ENCODE measurements at regions not wholly inside any gene's neighbourhood (a gene's known extent, or its start where the extent isn't known, plus 50 kb on each side); places are given as distances from the start of the nearest gene placed in this dataset.

DNA sequence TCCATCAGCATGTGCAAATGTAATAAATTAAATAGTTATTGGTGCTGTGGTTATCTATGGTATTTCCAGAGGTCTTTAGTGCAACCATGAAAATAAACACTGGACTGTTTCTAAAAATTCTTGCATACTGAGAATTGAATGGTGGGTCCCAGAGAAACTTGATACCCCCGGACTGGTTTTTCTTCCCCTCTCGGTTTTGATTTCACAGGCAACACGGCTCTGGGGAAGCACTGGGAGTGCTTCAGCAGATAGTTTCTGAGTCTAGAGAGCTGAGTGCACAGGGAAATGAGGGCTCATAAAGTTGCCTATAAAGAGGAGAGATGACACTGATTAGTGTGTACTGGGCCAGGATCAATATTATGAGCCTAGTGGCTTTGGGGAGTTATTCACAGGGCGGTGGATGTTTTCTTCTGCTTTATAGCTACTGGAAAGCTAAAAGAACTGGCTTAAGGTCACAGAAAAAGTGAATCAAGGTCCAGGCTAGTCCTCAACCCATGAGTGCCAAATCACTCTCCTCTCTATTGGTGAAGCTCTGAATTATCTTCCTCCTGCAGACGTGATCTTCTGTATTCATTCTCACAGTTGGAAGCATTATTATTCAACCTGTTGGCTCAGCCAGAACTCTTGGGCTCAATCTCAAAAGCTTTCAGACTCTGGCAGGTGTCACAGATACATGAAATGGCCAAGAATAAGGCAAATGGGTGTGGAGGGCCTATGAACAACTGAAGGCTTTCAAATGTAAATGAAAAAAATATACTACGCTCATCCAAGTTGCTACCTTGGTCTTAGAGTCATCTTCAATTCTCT, 170.2 kb upstream of the HMHB1 start:
- Mint-ChIP-seq H3K4me3 (no peak overlapping the region), H3K9me3 (peaks cover 0 to 3% (median 0%) of the 10 kb centered on the region in 8 donors), H3K27me3 (no peaks in the 10 kb centered on the region), H3K4me1 (no peaks in the 10 kb centered on the region), H3K36me3 (no peaks in the 10 kb centered on the region), H3K27ac (no peak overlapping the region)
- Histone ChIP-seq H3K4me3 (ENCODE audit: low read length in 2 of 2) (no peak overlapping the region), H3K27ac (ENCODE audit: low read depth, low read length) (no peak overlapping the region), H3K36me3 (ENCODE audit: insufficient read depth, low read length) (no peaks in the 10 kb centered on the region), H3K9me3 (ENCODE audit: control insufficient read depth in 1 of 2, low read length in 2 of 2) (no peaks in the 10 kb centered on the region), H3K4me1 (ENCODE audit: insufficient read depth, low read length) (no peaks in the 10 kb centered on the region), H3K27me3 (ENCODE audit: insufficient read depth, low read length) (no peaks in the 10 kb centered on the region)
- ChIA-PET POLR2A (ENCODE audit: partially characterized antibody) (no interaction called here), CTCF (ENCODE audit: partially characterized antibody) (no interaction called here)
- DNase-seq: no peak
- intact Hi-C loops (cut with micrococcal nuclease): no loop called here

DNA sequence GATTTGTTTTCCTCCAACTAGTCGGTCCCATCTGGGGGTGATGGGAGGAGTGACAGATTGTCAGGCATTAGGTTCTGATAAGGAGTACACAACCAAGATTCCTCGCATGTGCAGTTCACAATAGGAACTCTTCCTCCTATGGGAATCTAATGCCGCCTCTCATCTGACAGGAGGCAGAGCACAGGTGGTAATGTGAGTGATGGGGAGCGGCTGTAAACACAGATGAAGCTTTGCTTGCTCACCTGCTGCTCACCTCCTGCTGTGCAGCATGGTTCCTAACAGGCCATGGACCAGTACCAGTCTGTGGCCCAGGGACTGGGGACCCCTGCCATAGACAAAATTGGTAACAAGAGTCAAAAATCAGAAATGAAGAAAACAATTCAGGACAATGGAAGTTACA, 173.3 kb upstream of the HMHB1 start:
- Mint-ChIP-seq H3K27me3 (no peaks in the 10 kb centered on the region), H3K4me1 (no peaks in the 10 kb centered on the region), H3K36me3 (no peaks in the 10 kb centered on the region), H3K4me3 (no peak overlapping the region), H3K27ac (no peak overlapping the region), H3K9me3 (peaks cover 0 to 3% (median 0%) of the 10 kb centered on the region in 8 donors)
- H3K27me3 ChIP-seq (ENCODE audit: insufficient read depth, low read length): no peaks in the 10 kb centered on the region
- H3K4me3 ChIP-seq (ENCODE audit: low read length in 2 of 2): no peak overlapping the region
- no peak overlapping the region for H3K27ac ChIP-seq (ENCODE audit: low read depth, low read length)
- H3K36me3 ChIP-seq (ENCODE audit: insufficient read depth, low read length): no peaks in the 10 kb centered on the region
- POLR2A ChIA-PET (ENCODE audit: partially characterized antibody): interaction anchor here (0.7 kb wide), 1 partner anchor 294 kb away, joined by 3 read pairs; no protein-coding TSS in a partner anchor
- CTCF ChIA-PET (ENCODE audit: partially characterized antibody): no interaction called here
- H3K9me3 ChIP-seq (ENCODE audit: control insufficient read depth in 1 of 2, low read length in 2 of 2): no peaks in the 10 kb centered on the region
- no peaks in the 10 kb centered on the region for H3K4me1 ChIP-seq (ENCODE audit: insufficient read depth, low read length)
- intact Hi-C loops (cut with micrococcal nuclease): no loop called here
- DNase-seq: no peak

DNA sequence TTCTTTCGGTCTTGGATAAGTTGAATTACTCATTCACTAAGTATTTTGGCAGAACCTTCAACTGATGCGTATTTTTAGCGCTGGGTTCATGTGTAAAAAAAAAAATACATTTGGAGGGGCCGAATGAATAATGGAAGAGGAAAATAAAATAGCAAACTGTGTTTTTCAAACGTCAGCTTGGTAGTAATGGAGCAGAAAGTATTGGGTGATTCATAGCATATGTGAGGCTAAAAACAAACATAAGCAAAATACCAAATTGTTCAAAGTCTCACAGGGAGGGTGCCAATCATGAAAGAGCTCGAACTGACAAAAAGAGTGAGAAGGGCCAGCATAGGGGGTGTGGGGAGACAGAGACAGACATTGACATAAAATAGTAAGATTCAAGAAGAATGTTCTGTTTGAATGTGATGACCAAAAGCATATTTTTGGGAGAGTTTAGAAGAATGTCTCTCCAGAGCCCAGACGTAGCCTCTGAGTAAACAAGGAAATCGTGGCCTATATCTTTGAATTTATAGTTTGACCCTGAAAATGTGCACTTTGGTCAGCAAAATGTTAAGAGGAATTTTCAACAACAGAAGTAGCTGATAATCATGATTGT, 174.9 kb upstream of the HMHB1 start:
- Histone ChIP-seq H3K36me3 (ENCODE audit: insufficient read depth, low read length) (no peaks in the 10 kb centered on the region), H3K4me3 (ENCODE audit: low read length in 2 of 2) (no peak overlapping the region), H3K27me3 (ENCODE audit: insufficient read depth, low read length) (no peaks in the 10 kb centered on the region), H3K4me1 (ENCODE audit: insufficient read depth, low read length) (no peaks in the 10 kb centered on the region), H3K27ac (ENCODE audit: low read depth, low read length) (no peak overlapping the region), H3K9me3 (ENCODE audit: control insufficient read depth in 1 of 2, low read length in 2 of 2) (no peaks in the 10 kb centered on the region)
- Mint-ChIP-seq H3K9me3 (no peaks in the 10 kb centered on the region), H3K4me3 (no peak overlapping the region), H3K27ac (no peak overlapping the region), H3K4me1 (no peaks in the 10 kb centered on the region), H3K27me3 (no peaks in the 10 kb centered on the region), H3K36me3 (no peaks in the 10 kb centered on the region)
- intact Hi-C loops (cut with micrococcal nuclease): no loop called here
- ChIA-PET CTCF (ENCODE audit: partially characterized antibody) (no interaction called here), POLR2A (ENCODE audit: partially characterized antibody) (no interaction called here)
- no peak for DNase-seq

- Histone ChIP-seq H3K27ac (ENCODE audit: low read depth, low read length) (no peak overlapping the region), H3K36me3 (ENCODE audit: insufficient read depth, low read length) (no peaks in the 10 kb centered on the region), H3K27me3 (ENCODE audit: insufficient read depth, low read length) (no peaks in the 10 kb centered on the region), H3K4me3 (ENCODE audit: low read length in 2 of 2) (no peak overlapping the region), H3K9me3 (ENCODE audit: control insufficient read depth in 1 of 2, low read length in 2 of 2) (no peaks in the 10 kb centered on the region), H3K4me1 (ENCODE audit: insufficient read depth, low read length) (no peaks in the 10 kb centered on the region)
- POLR2A ChIA-PET (ENCODE audit: partially characterized antibody): no interaction called here
- CTCF ChIA-PET (ENCODE audit: partially characterized antibody): no interaction called here
- no peak overlapping the region for H3K27ac Mint-ChIP-seq
- intact Hi-C loops (cut with micrococcal nuclease): no loop called here
- no peak for DNase-seq
- H3K4me3 Mint-ChIP-seq: no peak overlapping the region
- no peaks in the 10 kb centered on the region for H3K4me1 Mint-ChIP-seq
- no peaks in the 10 kb centered on the region for H3K9me3 Mint-ChIP-seq
- H3K36me3 Mint-ChIP-seq: no peaks in the 10 kb centered on the region
- H3K27me3 Mint-ChIP-seq: no peaks in the 10 kb centered on the region
Measured at GRCh38 chr5:143635888-143636287, 176.1 kb upstream of the HMHB1 start.

DNA sequence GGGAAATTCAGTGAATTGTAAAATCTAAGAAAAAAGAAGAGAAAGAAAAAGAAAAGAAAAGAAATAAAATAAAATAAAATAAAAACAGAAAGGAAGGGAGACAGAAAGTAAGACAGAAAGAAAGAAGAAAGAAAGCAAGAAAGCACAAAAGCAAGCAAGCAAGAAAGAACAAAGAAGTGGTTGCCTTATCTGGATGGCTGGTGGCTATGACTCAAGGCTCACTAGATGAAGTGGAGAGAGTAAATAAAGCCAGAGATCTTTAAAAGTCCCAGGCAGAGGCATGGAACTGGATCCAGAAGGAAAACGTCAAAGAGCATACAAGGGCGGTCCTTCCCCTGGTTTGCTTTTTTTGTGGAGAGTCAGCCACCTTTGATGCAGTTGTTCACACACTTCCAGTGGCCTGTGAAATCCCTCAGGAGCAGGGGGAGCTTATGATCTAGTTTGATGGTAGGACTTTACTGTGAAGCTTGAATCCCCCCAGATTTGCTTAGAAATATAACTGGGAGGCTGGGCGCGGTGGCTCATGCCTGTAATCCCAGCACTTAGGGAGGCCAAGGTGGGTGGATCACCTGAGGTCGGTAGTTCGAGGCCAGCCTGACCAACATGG, 176.7 kb upstream of the HMHB1 start:
- H3K27ac Mint-ChIP-seq: no peak overlapping the region
- ChIA-PET POLR2A (ENCODE audit: partially characterized antibody) (no interaction called here), CTCF (ENCODE audit: partially characterized antibody) (no interaction called here)

DNA sequence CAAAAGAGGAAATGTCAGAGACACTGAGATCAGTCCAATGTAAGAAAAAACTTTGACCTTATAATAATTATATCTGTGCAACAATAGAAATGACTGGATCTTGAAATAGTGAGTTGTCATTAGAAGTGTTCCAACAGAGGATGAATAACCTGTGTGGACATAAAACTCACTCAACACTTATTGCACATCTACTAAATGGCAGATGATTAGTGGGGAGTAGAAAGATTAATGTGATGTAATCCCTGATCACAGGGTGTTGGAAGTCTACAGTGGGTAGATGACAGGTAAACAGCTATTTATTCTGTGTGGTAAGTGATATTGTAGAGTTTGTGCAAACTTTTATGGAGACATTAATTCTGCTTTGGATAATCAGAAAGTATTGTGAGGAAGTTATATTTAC, 177.3 kb upstream of the HMHB1 start:
- Histone ChIP-seq H3K9me3 (ENCODE audit: control insufficient read depth in 1 of 2, low read length in 2 of 2) (no peaks in the 10 kb centered on the region), H3K4me3 (ENCODE audit: low read length in 2 of 2) (no peak overlapping the region), H3K27me3 (ENCODE audit: insufficient read depth, low read length) (no peaks in the 10 kb centered on the region), H3K27ac (ENCODE audit: low read depth, low read length) (no peak overlapping the region), H3K4me1 (ENCODE audit: insufficient read depth, low read length) (no peaks in the 10 kb centered on the region), H3K36me3 (ENCODE audit: insufficient read depth, low read length) (no peaks in the 10 kb centered on the region)
- DNase-seq: no peak
- Mint-ChIP-seq H3K27ac (no peak overlapping the region), H3K4me1 (no peaks in the 10 kb centered on the region), H3K4me3 (no peak overlapping the region), H3K27me3 (no peaks in the 10 kb centered on the region), H3K36me3 (no peaks in the 10 kb centered on the region), H3K9me3 (no peaks in the 10 kb centered on the region)
- POLR2A ChIA-PET (ENCODE audit: partially characterized antibody): no interaction called here
- intact Hi-C loops (cut with micrococcal nuclease): loop anchor here (5.0 kb wide), 1 partner anchor 558 kb away; no protein-coding TSS in a partner anchor
- CTCF ChIA-PET (ENCODE audit: partially characterized antibody): no interaction called here

More for the DNA sequence above, 176.7 kb upstream of the HMHB1 start:
- Histone ChIP-seq H3K27me3 (ENCODE audit: insufficient read depth, low read length) (no peaks in the 10 kb centered on the region), H3K9me3 (ENCODE audit: control insufficient read depth in 1 of 2, low read length in 2 of 2) (no peaks in the 10 kb centered on the region), H3K36me3 (ENCODE audit: insufficient read depth, low read length) (no peaks in the 10 kb centered on the region), H3K4me1 (ENCODE audit: insufficient read depth, low read length) (no peaks in the 10 kb centered on the region), H3K4me3 (ENCODE audit: low read length in 2 of 2) (no peak overlapping the region), H3K27ac (ENCODE audit: low read depth, low read length) (no peak overlapping the region)
- H3K4me3 Mint-ChIP-seq: no peak overlapping the region
- H3K4me1 Mint-ChIP-seq: no peaks in the 10 kb centered on the region
- no peaks in the 10 kb centered on the region for H3K9me3 Mint-ChIP-seq
- DNase-seq: no peak
- no peaks in the 10 kb centered on the region for H3K27me3 Mint-ChIP-seq
- no peaks in the 10 kb centered on the region for H3K36me3 Mint-ChIP-seq
- intact Hi-C loops (cut with micrococcal nuclease): no loop called here

- Histone ChIP-seq H3K27me3 (ENCODE audit: insufficient read depth, low read length) (no peaks in the 10 kb centered on the region), H3K36me3 (ENCODE audit: insufficient read depth, low read length) (no peaks in the 10 kb centered on the region), H3K4me1 (ENCODE audit: insufficient read depth, low read length) (no peaks in the 10 kb centered on the region), H3K27ac (ENCODE audit: low read depth, low read length) (no peak overlapping the region), H3K4me3 (ENCODE audit: low read length in 2 of 2) (no peak overlapping the region), H3K9me3 (ENCODE audit: control insufficient read depth in 1 of 2, low read length in 2 of 2) (no peaks in the 10 kb centered on the region)
- intact Hi-C loops (cut with micrococcal nuclease): loop anchor here (5.0 kb wide), 1 partner anchor 562 kb away; no protein-coding TSS in a partner anchor
- Mint-ChIP-seq H3K4me3 (no peak overlapping the region), H3K36me3 (no peaks in the 10 kb centered on the region), H3K9me3 (peaks cover 0 to 4% (median under 1%) of the 10 kb centered on the region in 8 donors), H3K4me1 (no peaks in the 10 kb centered on the region), H3K27ac (no peak overlapping the region), H3K27me3 (no peaks in the 10 kb centered on the region)
- DNase-seq: no peak
- ChIA-PET CTCF (ENCODE audit: partially characterized antibody) (no interaction called here), POLR2A (ENCODE audit: partially characterized antibody) (no interaction called here)
Measured at GRCh38 chr5:143629871-143630659, 181.9 kb upstream of the HMHB1 start.

Data from CD4-positive, alpha-beta memory T cell (primary cell).